GM06990 (cell line): ENCODE measurements at regions not wholly inside any gene's neighbourhood (a gene's known extent, or its start where the extent isn't known, plus 50 kb on each side); places are given as distances from the start of the nearest gene placed in this dataset.

Experiments used
- DNase-seq: peaks from one replicate; pipeline ENCODE4 v3.0.0-alpha.2; 2011; ENCODE audit not compliant: insufficient read length; ENCODE audit errors: extremely low read depth
- H3K27me3 ChIP-seq: replicated peaks from 2 replicates; pipeline ENCODE4 v1.6.0; 2011; ENCODE audit warnings: low read length; ENCODE audit not compliant: control insufficient read depth, insufficient read depth
- H3K36me3 ChIP-seq: 2 replicates; pipeline ENCODE4 v1.5.1; 2011; ENCODE audit warnings: low read length; ENCODE audit not compliant: control insufficient read depth, insufficient read depth
- H3K4me3 ChIP-seq: replicated peaks from 2 replicates; pipeline ENCODE4 v1.5.1; 2011; ENCODE audit warnings: low read depth, mild to moderate bottlenecking, control low read depth, low read length
- TF ChIP-seq, protein P1 (sequence below): IDR thresholded peaks from 2 replicates; pipeline ENCODE4 v1.5.1; 2011; ENCODE audit warnings: low read length, control low read depth, mild to moderate bottlenecking, inconsistent platforms; ENCODE audit not compliant: insufficient read depth, poor library complexity, severe bottlenecking

DNA sequence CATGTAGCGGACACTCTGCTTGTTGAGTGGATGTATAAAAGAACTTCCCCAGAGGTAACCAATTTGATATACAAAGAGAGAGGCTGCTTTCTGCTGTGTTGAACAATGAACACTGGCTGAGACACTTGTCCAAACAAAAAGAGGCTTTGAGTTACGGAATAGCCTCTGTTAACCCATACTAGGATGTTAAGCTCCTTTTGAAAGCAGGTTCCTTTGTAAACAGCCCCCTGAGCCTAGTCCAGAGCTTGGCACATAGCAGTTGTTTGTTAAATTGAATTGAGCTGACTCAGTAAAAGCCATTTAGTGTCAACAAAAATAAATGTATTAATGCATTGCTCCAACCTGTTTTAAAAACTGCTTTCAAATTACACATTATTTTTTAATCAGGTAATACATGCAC lies 200.1 kb downstream of the MZT1 start:
- TF ChIP-seq, protein P1, sequence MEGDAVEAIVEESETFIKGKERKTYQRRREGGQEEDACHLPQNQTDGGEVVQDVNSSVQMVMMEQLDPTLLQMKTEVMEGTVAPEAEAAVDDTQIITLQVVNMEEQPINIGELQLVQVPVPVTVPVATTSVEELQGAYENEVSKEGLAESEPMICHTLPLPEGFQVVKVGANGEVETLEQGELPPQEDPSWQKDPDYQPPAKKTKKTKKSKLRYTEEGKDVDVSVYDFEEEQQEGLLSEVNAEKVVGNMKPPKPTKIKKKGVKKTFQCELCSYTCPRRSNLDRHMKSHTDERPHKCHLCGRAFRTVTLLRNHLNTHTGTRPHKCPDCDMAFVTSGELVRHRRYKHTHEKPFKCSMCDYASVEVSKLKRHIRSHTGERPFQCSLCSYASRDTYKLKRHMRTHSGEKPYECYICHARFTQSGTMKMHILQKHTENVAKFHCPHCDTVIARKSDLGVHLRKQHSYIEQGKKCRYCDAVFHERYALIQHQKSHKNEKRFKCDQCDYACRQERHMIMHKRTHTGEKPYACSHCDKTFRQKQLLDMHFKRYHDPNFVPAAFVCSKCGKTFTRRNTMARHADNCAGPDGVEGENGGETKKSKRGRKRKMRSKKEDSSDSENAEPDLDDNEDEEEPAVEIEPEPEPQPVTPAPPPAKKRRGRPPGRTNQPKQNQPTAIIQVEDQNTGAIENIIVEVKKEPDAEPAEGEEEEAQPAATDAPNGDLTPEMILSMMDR: no peak

DNA sequence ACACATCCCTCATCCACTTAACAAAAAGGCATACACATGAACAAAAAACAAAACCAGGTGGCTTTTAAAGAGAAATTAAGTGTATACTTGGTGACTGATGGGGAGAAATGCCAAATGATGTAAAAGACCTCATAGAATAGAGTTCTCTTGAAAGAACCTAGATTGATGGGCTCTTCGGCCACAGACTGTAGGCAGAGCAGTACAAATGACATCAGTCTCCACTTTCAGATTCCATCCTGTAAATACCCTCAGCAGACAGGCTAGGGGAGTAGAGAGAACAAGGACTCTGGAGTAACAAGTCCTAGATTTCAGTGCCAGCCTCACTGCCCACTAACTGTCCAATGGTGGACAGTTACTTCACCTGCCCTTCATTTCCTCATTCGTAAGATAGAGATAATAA lies 203.8 kb downstream of the MZT1 start:
- no peaks in the 10 kb centered on the region for H3K27me3 ChIP-seq

More for the DNA sequence above, 200.1 kb downstream of the MZT1 start:
- Histone ChIP-seq H3K4me3 (no peak overlapping the region), H3K36me3 (no peaks in the 10 kb centered on the region), H3K27me3 (no peaks in the 10 kb centered on the region)
- no peak for DNase-seq

DNA sequence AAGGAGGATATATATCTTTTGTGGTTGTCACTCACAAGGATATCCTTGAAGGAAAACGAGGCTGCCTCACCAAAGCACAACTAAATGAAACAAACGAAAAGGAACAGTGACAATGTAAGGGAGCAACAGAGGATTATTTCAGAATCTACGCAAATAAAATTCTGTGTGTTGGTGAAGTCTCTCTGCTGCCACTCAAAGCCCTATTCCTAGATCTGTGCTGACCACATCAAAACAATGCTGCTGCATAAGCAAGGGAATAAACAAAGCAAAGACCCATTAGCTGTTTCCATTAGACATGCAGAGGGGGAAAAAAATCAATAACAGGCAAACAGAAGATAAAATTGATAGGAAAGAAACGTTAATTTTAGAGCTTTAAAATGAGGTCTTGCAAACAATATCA lies 204.4 kb downstream of the MZT1 start:
- Histone ChIP-seq H3K27me3 (no peaks in the 10 kb centered on the region), H3K36me3 (no peaks in the 10 kb centered on the region), H3K4me3 (no peak overlapping the region)
- DNase-seq: no peak
- TF ChIP-seq, protein P1: no peak

More for the DNA sequence above, 203.8 kb downstream of the MZT1 start:
- no peak overlapping the region for H3K4me3 ChIP-seq
- no peak for DNase-seq
- no peaks in the 10 kb centered on the region for H3K36me3 ChIP-seq
- TF ChIP-seq, protein P1: no peak

DNA sequence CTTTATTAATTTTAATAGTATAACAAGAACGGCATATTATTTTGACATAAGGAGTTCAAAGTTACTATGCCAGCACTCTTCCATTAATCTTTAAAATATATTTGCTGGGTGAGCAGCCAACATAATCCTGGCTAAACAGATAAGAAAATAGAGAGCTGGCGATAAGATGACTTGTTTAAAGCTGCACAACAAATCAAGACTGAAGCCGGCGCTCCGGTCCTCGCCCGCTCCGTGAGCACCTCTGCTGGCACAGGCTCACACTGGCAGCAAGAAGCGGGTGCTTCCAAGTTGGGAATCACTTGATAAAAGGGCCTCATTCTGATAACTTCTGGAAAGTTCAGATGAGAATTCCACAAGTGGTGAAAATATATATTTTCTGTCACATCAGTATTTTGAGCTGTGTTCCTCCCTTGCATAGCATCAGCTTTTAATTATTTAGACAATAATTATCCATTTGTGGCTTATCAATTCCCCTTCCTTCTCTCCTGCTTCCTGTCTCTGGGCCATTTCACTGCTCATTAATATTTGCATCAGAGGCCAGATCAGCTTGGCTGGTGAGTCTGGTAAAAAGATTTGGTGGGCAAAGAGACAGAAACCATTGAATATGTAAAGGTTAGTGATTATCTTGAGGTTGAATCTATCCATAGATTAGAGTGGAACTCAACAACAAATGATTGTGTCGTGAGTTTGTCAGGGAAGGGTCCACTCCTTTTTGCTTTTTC lies 205.3 kb downstream of the MZT1 start:
- H3K36me3 ChIP-seq: no peaks in the 10 kb centered on the region
- no peak for DNase-seq
- no peaks in the 10 kb centered on the region for H3K27me3 ChIP-seq
- no peak overlapping the region for H3K4me3 ChIP-seq
- TF ChIP-seq, protein P1: no peak

DNA sequence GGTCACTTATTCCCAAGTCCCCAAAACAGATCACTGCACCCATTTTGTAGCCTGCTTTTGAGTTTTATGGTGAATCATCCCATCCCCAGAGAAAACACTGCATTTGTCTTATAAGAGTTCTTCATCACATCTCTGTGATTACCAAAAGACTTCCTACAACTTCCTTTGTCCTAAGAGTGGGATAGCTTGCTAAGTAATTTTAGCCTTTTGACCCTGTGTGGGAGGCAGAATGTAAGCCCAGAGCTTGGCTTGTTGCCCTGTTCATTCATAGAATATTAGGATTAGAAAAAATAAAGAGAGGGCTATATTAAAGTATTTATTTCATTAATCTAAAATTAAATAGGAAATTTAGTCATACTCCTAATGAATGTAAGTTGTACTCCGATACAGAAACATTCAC lies 213.3 kb downstream of the MZT1 start:
- Histone ChIP-seq H3K4me3 (no peak overlapping the region), H3K36me3 (no peaks in the 10 kb centered on the region), H3K27me3 (no peaks in the 10 kb centered on the region)
- no peak for DNase-seq
- TF ChIP-seq, protein P1: no peak
